ENCODE measurements at regions not wholly inside any gene's neighbourhood (a gene's known extent, or its start where the extent isn't known, plus 50 kb on each side); places are given as distances from the start of the nearest gene placed in this dataset.

DNA sequence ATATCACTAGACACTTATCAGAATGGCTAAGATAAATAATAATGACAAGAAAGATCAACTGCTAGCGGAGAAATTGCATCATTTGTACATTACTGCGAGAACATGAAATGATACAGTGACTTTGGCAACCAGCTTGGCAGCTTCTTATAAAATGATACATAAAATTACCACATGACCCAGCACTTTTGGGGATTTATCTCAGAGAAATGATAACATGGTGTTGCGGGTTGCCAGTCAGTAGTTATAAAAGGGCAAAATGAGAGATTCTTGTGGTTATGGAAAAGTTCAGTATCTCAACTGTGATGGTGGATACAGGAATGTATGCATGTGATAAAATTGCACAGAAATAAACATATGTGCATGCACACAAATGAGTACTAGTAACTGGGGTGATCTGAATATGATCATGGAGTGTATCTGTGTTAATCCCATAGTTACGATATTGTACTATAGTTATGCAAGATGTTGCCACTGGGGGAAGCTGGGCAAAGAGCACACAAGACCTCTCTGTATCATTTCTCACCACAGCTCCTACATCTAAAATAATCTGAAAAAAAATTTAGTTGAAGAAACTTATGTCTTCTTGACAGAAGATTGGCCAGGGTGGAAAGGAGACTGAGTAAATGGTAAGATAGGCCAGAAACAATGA is 128.9 kb downstream of the NXNL2 start (continued):
- TF ChIP-seq RFX5 (IDR thresholded peaks at IDR 0.05; ENCODE audit: low read depth, low read length) (no peak), GFI1 (CRISPR knock-in tag; IDR thresholded peaks at IDR 0.05; ENCODE audit: borderline replicate concordance) (no peak)

DNA sequence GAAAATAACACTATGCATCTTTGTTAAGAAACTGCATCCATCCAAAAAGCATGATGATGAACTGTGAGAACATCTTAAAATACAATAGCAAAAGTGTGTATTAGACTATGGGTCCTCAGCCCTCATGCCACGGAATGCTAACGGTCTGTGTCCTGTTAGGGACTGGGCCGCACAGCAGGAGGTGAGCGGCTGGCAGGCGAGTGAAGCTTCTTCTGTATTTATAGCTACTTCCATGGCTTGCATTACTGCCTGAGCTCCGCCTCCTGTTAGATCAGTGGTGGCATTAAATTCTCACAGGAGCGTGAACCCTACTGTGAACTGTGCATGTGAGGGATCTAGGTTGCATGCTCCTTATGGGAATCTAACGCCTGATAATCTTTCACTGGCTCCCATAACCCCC is 129.8 kb downstream of the NXNL2 start:
- H3K36me3 ChIP-seq (replicated peaks in 1 of 2; ENCODE audit: control insufficient read depth in 1 of 2, insufficient read depth in 2 of 2, low read length in 2 of 2) = no peaks in the 10 kb centered on the region
- ATAC-seq (no peak), DNase-seq (ENCODE audit: low spot score) (no peak), FAIRE-seq (no peak)
- no peaks in the 10 kb centered on the region for H4K20me1 ChIP-seq (ENCODE audit: insufficient read depth, low read length)
- WGBS (ENCODE audit: low lambda C conversion rate) = 40% methylated on average over 8 of the region's 8 CpGs
- no TSS peak for BruUV-seq (replicated peaks)
- ChIA-PET CTCF (ENCODE audit: low intra/inter-chr PET ratio, low total read pairs) (no interaction called here), POLR2A (no interaction called here)
- H2AFZ ChIP-seq (ENCODE audit: low read length) = no peak overlapping the region
- H3K4me3 ChIP-seq (replicated peaks in 1 of 3; ENCODE audit: insufficient read depth in 1 of 3, low read depth in 2 of 3, low read length in 3 of 3) = no peak overlapping the region
- intact Hi-C loops (cut with micrococcal nuclease; ENCODE audit: unreplicated experiment) = loop anchor here (5.0 kb wide), 1 partner anchor 72 kb away; no protein-coding TSS in a partner anchor
- no peaks in the 10 kb centered on the region for H3K9me3 ChIP-seq (ENCODE audit: low read length)
- TF ChIP-seq ATF7-NPFF (CRISPR knock-in tag; IDR thresholded peaks at IDR 0.05; ENCODE audit: low read depth) = no peak
- TF ChIP-seq CC2D1A (CRISPR knock-in tag; IDR thresholded peaks at IDR 0.05) = no peak
- no peak for TF ChIP-seq CTCF (CRISPR knock-in tag; IDR thresholded peaks at IDR 0.05)
- TF ChIP-seq, protein P1, sequence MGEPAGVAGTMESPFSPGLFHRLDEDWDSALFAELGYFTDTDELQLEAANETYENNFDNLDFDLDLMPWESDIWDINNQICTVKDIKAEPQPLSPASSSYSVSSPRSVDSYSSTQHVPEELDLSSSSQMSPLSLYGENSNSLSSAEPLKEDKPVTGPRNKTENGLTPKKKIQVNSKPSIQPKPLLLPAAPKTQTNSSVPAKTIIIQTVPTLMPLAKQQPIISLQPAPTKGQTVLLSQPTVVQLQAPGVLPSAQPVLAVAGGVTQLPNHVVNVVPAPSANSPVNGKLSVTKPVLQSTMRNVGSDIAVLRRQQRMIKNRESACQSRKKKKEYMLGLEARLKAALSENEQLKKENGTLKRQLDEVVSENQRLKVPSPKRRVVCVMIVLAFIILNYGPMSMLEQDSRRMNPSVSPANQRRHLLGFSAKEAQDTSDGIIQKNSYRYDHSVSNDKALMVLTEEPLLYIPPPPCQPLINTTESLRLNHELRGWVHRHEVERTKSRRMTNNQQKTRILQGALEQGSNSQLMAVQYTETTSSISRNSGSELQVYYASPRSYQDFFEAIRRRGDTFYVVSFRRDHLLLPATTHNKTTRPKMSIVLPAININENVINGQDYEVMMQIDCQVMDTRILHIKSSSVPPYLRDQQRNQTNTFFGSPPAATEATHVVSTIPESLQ (CRISPR knock-in tag; conservative IDR thresholded peaks at IDR 0.05) = no peak
- TF ChIP-seq PCBP2 (optimal IDR thresholded peaks at IDR 0.05; ENCODE audit: low read depth, low read length, poor library complexity, severe bottlenecking) = no peak
- TF ChIP-seq ZNF331 (CRISPR knock-in tag; IDR thresholded peaks at IDR 0.05) = no peak
- no peak for TF ChIP-seq ZNF773 (CRISPR knock-in tag; IDR thresholded peaks at IDR 0.05; ENCODE audit: borderline replicate concordance)
- no peak for TF ChIP-seq ZBTB7B (CRISPR knock-in tag; IDR thresholded peaks at IDR 0.05)
- no peak for TF ChIP-seq RNF2 (conservative IDR thresholded peaks at IDR 0.05; ENCODE audit: low read depth)
- no peak overlapping the region for H3K9ac ChIP-seq (ENCODE audit: insufficient read depth, low read depth, low read length)
- H3K4me2 ChIP-seq (ENCODE audit: low read depth, low read length) = no peak overlapping the region
- H3K79me2 ChIP-seq (ENCODE audit: insufficient read depth, low read length) = no peaks in the 10 kb centered on the region
- H3K4me1 ChIP-seq (ENCODE audit: insufficient read depth, low read length) = no peaks in the 10 kb centered on the region
- no peak overlapping the region for H3K27ac ChIP-seq (ENCODE audit: extremely low read length, insufficient read depth, low read length)
- no peaks in the 10 kb centered on the region for H3K27me3 ChIP-seq (ENCODE audit: control insufficient read depth in 1 of 2, insufficient read depth in 2 of 2, low read length in 2 of 2)
- in situ Hi-C loops (cut with HindIII; ENCODE audit: extremely low pct_ligation_motif_present, low pct_unique_long_range_greater_than_20kb) = loop anchor here (5.0 to 10.0 kb wide), 3 partner anchors 73 to 338 kb away; no protein-coding TSS in a partner anchor
